ENCODE measurements at regions not wholly inside any gene's neighbourhood (a gene's known extent, or its start where the extent isn't known, plus 50 kb on each side); places are given as distances from the start of the nearest gene placed in this dataset.

DNA sequence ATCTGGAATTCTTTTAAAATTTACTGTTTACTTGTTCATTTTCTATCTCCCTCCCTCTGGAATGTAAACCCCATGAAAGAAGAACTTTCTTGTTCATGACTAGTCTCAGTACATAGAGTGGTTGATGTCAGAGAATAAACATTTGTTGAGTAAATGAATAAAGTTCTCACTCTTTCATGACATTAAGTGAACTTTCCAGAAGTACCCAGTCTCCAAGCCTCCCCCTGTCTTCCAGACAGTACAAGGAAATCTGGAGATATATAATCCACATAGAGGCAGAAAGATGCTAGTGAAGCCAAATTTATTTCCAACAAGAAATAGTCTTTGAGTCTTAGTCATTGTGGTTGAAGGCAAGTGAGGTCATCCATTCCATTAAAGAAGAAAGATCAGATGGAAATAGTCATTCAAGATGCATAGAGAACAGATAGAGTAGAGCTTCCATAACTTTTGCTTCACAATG lies 71.5 kb upstream of the GALNT15 start:
- Mint-ChIP-seq H3K9me3 (peaks cover 2% of the 10 kb centered on the region; the same call in 2 of the 3 replicates), H3K4me1 (peaks cover 5% of the 10 kb centered on the region; the same call in 2 of the 3 replicates), H3K36me3 (ENCODE audit: low read depth) (no peaks in the 10 kb centered on the region), H3K27ac (no peak overlapping the region), H3K4me3 (no peak overlapping the region), H3K27me3 (ENCODE audit: insufficient read depth, low read depth, poor library complexity) (no peaks in the 10 kb centered on the region)
- Histone ChIP-seq H3K9me2 (ENCODE audit: insufficient read depth) (peaks cover 5% of the 10 kb centered on the region; the same call in 1 of the 2 replicates), H3K36me3 (ENCODE audit: insufficient read depth) (no peaks in the 10 kb centered on the region), H3K27ac (ENCODE audit: low read depth) (no peak overlapping the region), H3K27me3 (ENCODE audit: insufficient read depth) (no peaks in the 10 kb centered on the region), H3K4me3 (no peak overlapping the region), H3F3A (replicated peaks; ENCODE audit: low read depth) (no peaks in the 10 kb centered on the region), H2AFZ (no peak overlapping the region), H3K4me2 (no peak overlapping the region), H4K20me1 (replicated peaks; ENCODE audit: insufficient read depth) (no peaks in the 10 kb centered on the region), H3K4me1 (ENCODE audit: insufficient read depth) (no peaks in the 10 kb centered on the region), H3K79me2 (replicated peaks; ENCODE audit: insufficient read depth) (no peaks in the 10 kb centered on the region)
- TF ChIP-seq, protein P1, sequence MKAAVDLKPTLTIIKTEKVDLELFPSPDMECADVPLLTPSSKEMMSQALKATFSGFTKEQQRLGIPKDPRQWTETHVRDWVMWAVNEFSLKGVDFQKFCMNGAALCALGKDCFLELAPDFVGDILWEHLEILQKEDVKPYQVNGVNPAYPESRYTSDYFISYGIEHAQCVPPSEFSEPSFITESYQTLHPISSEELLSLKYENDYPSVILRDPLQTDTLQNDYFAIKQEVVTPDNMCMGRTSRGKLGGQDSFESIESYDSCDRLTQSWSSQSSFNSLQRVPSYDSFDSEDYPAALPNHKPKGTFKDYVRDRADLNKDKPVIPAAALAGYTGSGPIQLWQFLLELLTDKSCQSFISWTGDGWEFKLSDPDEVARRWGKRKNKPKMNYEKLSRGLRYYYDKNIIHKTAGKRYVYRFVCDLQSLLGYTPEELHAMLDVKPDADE (IDR thresholded peaks at IDR 0.05) = no peak
- no peak for TF ChIP-seq NANOG (IDR thresholded peaks at IDR 0.05; ENCODE audit: borderline replicate concordance)
- no peak for ATAC-seq
- DNase-seq (ENCODE audit: low spot score) = no peak

DNA sequence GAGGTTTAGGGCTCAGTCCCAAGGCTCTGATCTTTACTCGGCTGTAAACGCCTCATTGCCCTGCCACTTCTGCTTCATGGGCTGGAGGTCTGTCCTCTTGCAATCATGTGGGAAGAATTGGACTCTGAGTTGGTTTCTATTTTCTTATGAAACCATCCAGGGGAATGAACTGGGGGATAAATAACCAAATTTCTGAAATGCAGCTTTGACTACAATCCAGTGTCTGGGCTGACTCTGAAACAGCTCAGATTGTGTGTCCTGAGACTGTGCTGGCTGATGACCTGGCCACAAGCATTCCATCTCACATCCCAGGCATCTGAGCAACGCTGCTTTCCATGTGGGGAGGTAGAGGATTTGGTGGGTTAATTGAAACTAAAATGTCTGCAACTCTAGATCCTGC lies 71.0 kb upstream of the GALNT15 start:
- H3K27ac Mint-ChIP-seq = no peak overlapping the region

More for the DNA sequence above, 71.0 kb upstream of the GALNT15 start:
- H3K27me3 Mint-ChIP-seq (ENCODE audit: insufficient read depth, low read depth, poor library complexity) = no peaks in the 10 kb centered on the region
- H3K36me3 Mint-ChIP-seq (ENCODE audit: low read depth) = no peaks in the 10 kb centered on the region
- Histone ChIP-seq H4K20me1 (replicated peaks; ENCODE audit: insufficient read depth) (no peaks in the 10 kb centered on the region), H3K27me3 (ENCODE audit: insufficient read depth) (no peaks in the 10 kb centered on the region), H2AFZ (no peak overlapping the region), H3K79me2 (replicated peaks; ENCODE audit: insufficient read depth) (no peaks in the 10 kb centered on the region), H3K4me1 (ENCODE audit: insufficient read depth) (no peaks in the 10 kb centered on the region), H3K27ac (ENCODE audit: low read depth) (no peak overlapping the region), H3K4me3 (no peak overlapping the region), H3K9me2 (ENCODE audit: insufficient read depth) (peaks cover 5% of the 10 kb centered on the region; the same call in 1 of the 2 replicates), H3K36me3 (ENCODE audit: insufficient read depth) (no peaks in the 10 kb centered on the region), H3K4me2 (no peak overlapping the region), H3F3A (replicated peaks; ENCODE audit: low read depth) (no peaks in the 10 kb centered on the region)
- no peak for TF ChIP-seq ZNF114 (CRISPR knock-in tag; IDR thresholded peaks at IDR 0.05)
- no peak for TF ChIP-seq CREB1 (CRISPR knock-in tag; IDR thresholded peaks at IDR 0.05; ENCODE audit: low read depth)
- TF ChIP-seq, protein P2, sequence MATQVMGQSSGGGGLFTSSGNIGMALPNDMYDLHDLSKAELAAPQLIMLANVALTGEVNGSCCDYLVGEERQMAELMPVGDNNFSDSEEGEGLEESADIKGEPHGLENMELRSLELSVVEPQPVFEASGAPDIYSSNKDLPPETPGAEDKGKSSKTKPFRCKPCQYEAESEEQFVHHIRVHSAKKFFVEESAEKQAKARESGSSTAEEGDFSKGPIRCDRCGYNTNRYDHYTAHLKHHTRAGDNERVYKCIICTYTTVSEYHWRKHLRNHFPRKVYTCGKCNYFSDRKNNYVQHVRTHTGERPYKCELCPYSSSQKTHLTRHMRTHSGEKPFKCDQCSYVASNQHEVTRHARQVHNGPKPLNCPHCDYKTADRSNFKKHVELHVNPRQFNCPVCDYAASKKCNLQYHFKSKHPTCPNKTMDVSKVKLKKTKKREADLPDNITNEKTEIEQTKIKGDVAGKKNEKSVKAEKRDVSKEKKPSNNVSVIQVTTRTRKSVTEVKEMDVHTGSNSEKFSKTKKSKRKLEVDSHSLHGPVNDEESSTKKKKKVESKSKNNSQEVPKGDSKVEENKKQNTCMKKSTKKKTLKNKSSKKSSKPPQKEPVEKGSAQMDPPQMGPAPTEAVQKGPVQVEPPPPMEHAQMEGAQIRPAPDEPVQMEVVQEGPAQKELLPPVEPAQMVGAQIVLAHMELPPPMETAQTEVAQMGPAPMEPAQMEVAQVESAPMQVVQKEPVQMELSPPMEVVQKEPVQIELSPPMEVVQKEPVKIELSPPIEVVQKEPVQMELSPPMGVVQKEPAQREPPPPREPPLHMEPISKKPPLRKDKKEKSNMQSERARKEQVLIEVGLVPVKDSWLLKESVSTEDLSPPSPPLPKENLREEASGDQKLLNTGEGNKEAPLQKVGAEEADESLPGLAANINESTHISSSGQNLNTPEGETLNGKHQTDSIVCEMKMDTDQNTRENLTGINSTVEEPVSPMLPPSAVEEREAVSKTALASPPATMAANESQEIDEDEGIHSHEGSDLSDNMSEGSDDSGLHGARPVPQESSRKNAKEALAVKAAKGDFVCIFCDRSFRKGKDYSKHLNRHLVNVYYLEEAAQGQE (IDR thresholded peaks at IDR 0.05; ENCODE audit: unreplicated experiment) = no peak
- TF ChIP-seq, protein P1 (IDR thresholded peaks at IDR 0.05) = no peak
- TF ChIP-seq EZH2 (IDR thresholded peaks at IDR 0.05; ENCODE audit: low read depth, unreplicated experiment) = no peak
- no peak for TF ChIP-seq NANOG (IDR thresholded peaks at IDR 0.05; ENCODE audit: borderline replicate concordance)
- no peak for TF ChIP-seq JUNB (IDR thresholded peaks at IDR 0.05; ENCODE audit: unreplicated experiment)
- no peak for TF ChIP-seq EZH2phosphoT487 (IDR thresholded peaks at IDR 0.05; ENCODE audit: unreplicated experiment)
- TF ChIP-seq STAT1 (IDR thresholded peaks at IDR 0.05; ENCODE audit: unreplicated experiment) = no peak
- TF ChIP-seq POLR2AphosphoS5 (IDR thresholded peaks at IDR 0.05; ENCODE audit: low read depth) = no peak
- TF ChIP-seq, protein P3, sequence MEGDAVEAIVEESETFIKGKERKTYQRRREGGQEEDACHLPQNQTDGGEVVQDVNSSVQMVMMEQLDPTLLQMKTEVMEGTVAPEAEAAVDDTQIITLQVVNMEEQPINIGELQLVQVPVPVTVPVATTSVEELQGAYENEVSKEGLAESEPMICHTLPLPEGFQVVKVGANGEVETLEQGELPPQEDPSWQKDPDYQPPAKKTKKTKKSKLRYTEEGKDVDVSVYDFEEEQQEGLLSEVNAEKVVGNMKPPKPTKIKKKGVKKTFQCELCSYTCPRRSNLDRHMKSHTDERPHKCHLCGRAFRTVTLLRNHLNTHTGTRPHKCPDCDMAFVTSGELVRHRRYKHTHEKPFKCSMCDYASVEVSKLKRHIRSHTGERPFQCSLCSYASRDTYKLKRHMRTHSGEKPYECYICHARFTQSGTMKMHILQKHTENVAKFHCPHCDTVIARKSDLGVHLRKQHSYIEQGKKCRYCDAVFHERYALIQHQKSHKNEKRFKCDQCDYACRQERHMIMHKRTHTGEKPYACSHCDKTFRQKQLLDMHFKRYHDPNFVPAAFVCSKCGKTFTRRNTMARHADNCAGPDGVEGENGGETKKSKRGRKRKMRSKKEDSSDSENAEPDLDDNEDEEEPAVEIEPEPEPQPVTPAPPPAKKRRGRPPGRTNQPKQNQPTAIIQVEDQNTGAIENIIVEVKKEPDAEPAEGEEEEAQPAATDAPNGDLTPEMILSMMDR (conservative IDR thresholded peaks at IDR 0.05; ENCODE audit: low read depth in 2 of 2) = no peak
- no peak for DNase-seq (ENCODE audit: low spot score)
- H3K9me3 Mint-ChIP-seq = no peaks in the 10 kb centered on the region; the same call in 2 of the 3 replicates
- no peak for ATAC-seq
- peaks cover 5% of the 10 kb centered on the region; the same call in 2 of the 3 replicates for H3K4me1 Mint-ChIP-seq
- no peak overlapping the region for H3K4me3 Mint-ChIP-seq
